Heart right ventricle (tissue), 16 donors: ENCODE measurements at regions not wholly inside any gene's neighbourhood (a gene's known extent, or its start where the extent isn't known, plus 50 kb on each side); places are given as distances from the start of the nearest gene placed in this dataset.
A peak's percentile ranks its signal among the peaks of the same experiment; 100 is the strongest.

Experiments
- ATAC-seq, 8 donors: fragments of 200-7000 bp; cut with Tn5 transposase; one replicate each; pipeline ENCODE4 v1.9.1; 2020; ENCODE audit warnings: mild to moderate bottlenecking in 8 of 8, moderate library complexity in 8 of 8, moderate number of reproducible peaks in 1 of 8
- DNase-seq, 2 donors: peaks; one replicate each; pipeline ENCODE4 v3.0.0-alpha.2; 2020
- H3K27ac ChIP-seq, 10 donors: fragments of 200-600 bp; sonication (generic) in 2 of 10; one replicate each; pipeline versions ENCODE4 v1.5.0 to v1.8.0; 2020 to 2022; ENCODE audit warnings: mild to moderate bottlenecking in 3 of 10
- H3K27me3 ChIP-seq, 7 donors: fragments of 200-600 bp; one replicate each; pipeline ENCODE4 v1.8.0; 2021 to 2022; ENCODE audit warnings: mild to moderate bottlenecking in 2 of 7
- H3K36me3 ChIP-seq, 9 donors: fragments of 200-600 bp; sonication (generic) in 1 of 9; one replicate each; pipeline versions ENCODE4 v1.5.0 to v1.8.0; 2020 to 2022; ENCODE audit warnings: mild to moderate bottlenecking in 2 of 9
- H3K4me1 ChIP-seq, 9 donors: fragments of 200-600 bp; sonication (generic) in 1 of 9; one replicate each; pipeline versions ENCODE4 v1.5.0 to v1.8.0; 2020 to 2022; ENCODE audit warnings: mild to moderate bottlenecking in 4 of 9
- H3K4me3 ChIP-seq, 10 donors: fragments of 200-600 bp; sonication (generic) in 2 of 10; one replicate each; pipeline versions ENCODE4 v1.5.0 to v1.8.0; 2020 to 2022; ENCODE audit warnings: mild to moderate bottlenecking in 7 of 10, moderate library complexity in 2 of 10
- H3K9me3 ChIP-seq, 11 donors: fragments of 200-600 bp in 10 of 11; sonication (generic) in 2 of 11; one replicate each; pipeline versions ENCODE4 v1.5.0 to v1.8.0; 2013 to 2022; ENCODE audit warnings: mild to moderate bottlenecking in 2 of 11, control low read depth in 1 of 11, moderate library complexity in 1 of 11
- CTCF ChIP-seq, 9 donors: fragments of 200-600 bp; sonication (generic) in 2 of 9; IDR thresholded peaks; one replicate each; pipeline versions ENCODE4 v1.5.0 to v1.8.0; 2021 to 2022; ENCODE audit warnings: antibody characterized with exemption in 9 of 9, mild to moderate bottlenecking in 5 of 9, moderate library complexity in 1 of 9
- WGBS, 2 donors: extraction: QIAGEN DNeasy Blood & Tissue Kit; methylation state at CpG; one replicate each; pipeline ENCODE4 v1.1.7; 2013; ENCODE audit warnings: inconsistent platforms in 1 of 2; 5-methylcytosine and 5-hydroxymethylcytosine counted together
- intact Hi-C, 10 donors: fragments of 100-400 bp; cut with DNase I; formaldehyde crosslinking; loops; one replicate each; pipeline versions ENCODE4 v1.11.1 to v1.14.2; 2022
- donor health status: Arrhythmogenic right ventricular cardiomyopathy.
- donor health status: ischemic (EF 13 %, LVEDD 7.1; RV severe dilation, severe dysfunction).
- donor health status: healthy with polysubstance abuse.
- donor health status: DM: no; HTN: yes; CAD: no.
- donor health status: DM: no; HTN: no; CAD: no.
- donor health status: ischemic (EF 25% LVEDD 6.9; RV normal size, moderate dysfunction).
- donor health status: ischemic (EF 25% LVEDD 5.7; RV mildly dilated, moderate dysfunction).
- donor health status: healthy.
- donor health status: DM: yes; HTN: yes; CAD: no.
- donor health status: Ischemic cardiomyopathy.
- donor health status: ischemic (EF 35%, LVEDD 5.7; RV mildly dilated, moderate dysfunction).
- donor health status: nonischemic (EF 11% LVEDD 7.7; RV severe dilation, severe dysfunction).
- donor health status: DM: yes; HTN: yes; CAD: no.
- donor health status: PGD.
- donor health status: ischemic (EF 29% LVEDD 5.4; RV normal size, mild dysfunction).
- donor health status: nonischemic (EF 23%, LVEDD 6.1; RV moderate dilation, normal function).

GRCh38 chr1:60898987-60899386 lies 183.4 kb upstream of the NFIA start:
- 69 to 78% methylated on average over 4 of the region's 4 CpGs for whole genome bisulfite sequencing, 2 donors
- TF ChIP-seq CTCF (IDR thresholded peaks at IDR 0.05), result no peak
- intact Hi-C loops, result no loop called here
- ATAC-seq, result no peak
- H3K36me3 ChIP-seq, result no peaks in the 10 kb centered on the region
- H3K9me3 ChIP-seq, result no peaks in the 10 kb centered on the region
- DNase-seq, result no peak
- H3K27ac ChIP-seq, result peak overlapping the region in 1 of 10 donors; percentile 7
- H3K4me1 ChIP-seq, result peaks cover 3 to 74% (median 35%) of the 10 kb centered on the region in 9 donors
- no peak overlapping the region for H3K4me3 ChIP-seq
- no peaks in the 10 kb centered on the region for H3K27me3 ChIP-seq

GRCh38 chr1:60898413-60898812 lies 183.9 kb upstream of the NFIA start:
- intact Hi-C loops, result no loop called here
- no peaks in the 10 kb centered on the region for H3K27me3 ChIP-seq
- TF ChIP-seq CTCF (IDR thresholded peaks at IDR 0.05), result no peak

GRCh38 chr1:60896701-60897363 lies 185.5 kb upstream of the NFIA start:
- Histone ChIP-seq H3K27ac (peak overlapping the region; percentile 22 to 79 (median 58)), H3K4me1 (peaks cover 2 to 58% (median 27%) of the 10 kb centered on the region in 9 donors), H3K36me3 (no peaks in the 10 kb centered on the region), H3K9me3 (no peaks in the 10 kb centered on the region), H3K27me3 (no peaks in the 10 kb centered on the region), H3K4me3 (no peak overlapping the region)
- intact Hi-C loops, result no loop called here
- no peak for TF ChIP-seq CTCF (IDR thresholded peaks at IDR 0.05)
- DNase-seq, result peak in 1 of 2 donors; percentile 28
- 62 to 63% methylated on average over 14 of the region's 14 CpGs for WGBS, 2 donors
- peak in 5 of 8 donors; percentile 34 to 73 (median 46) for ATAC-seq

More at GRCh38 chr1:60898413-60898812, 183.9 kb upstream of the NFIA start:
- DNase-seq (no peak), ATAC-seq (no peak)
- Histone ChIP-seq H3K4me1 (peaks cover 2 to 69% (median 29%) of the 10 kb centered on the region in 9 donors), H3K9me3 (no peaks in the 10 kb centered on the region), H3K4me3 (no peak overlapping the region), H3K36me3 (no peaks in the 10 kb centered on the region), H3K27ac (peak overlapping the region in 2 of 10 donors; percentile 51 to 76)
- 22 to 49% methylated on average over 4 of the region's 4 CpGs for WGBS, 2 donors

GRCh38 chr1:60895701-60896100 lies 186.7 kb upstream of the NFIA start:
- no peak for TF ChIP-seq CTCF (IDR thresholded peaks at IDR 0.05)
- Histone ChIP-seq H3K27me3 (no peaks in the 10 kb centered on the region), H3K36me3 (no peaks in the 10 kb centered on the region), H3K4me1 (peaks cover 2 to 58% (median 27%) of the 10 kb centered on the region in 9 donors), H3K27ac (peak overlapping the region in 9 of 10 donors; percentile 22 to 79 (median 60)), H3K9me3 (no peaks in the 10 kb centered on the region), H3K4me3 (no peak overlapping the region)
- intact Hi-C loops, result no loop called here
- DNase-seq (peak in 1 of 2 donors; percentile 63), ATAC-seq (peak; percentile 61 to 83 (median 80))
- WGBS, 2 donors, result 38 to 60% methylated on average over 3 of the region's 3 CpGs
